Vagina (tissue), 2 donors: ENCODE measurements at regions not wholly inside any gene's neighbourhood (a gene's known extent, or its start where the extent isn't known, plus 50 kb on each side); places are given as distances from the start of the nearest gene placed in this dataset.

Experiments used
- CTCF ChIP-seq, 3 experiments: fragments of 450-650 bp in 2 of 3; fragments of 200-600 bp in 1 of 3; sonication (generic) in 1 of 3; IDR thresholded peaks; one replicate each; pipeline ENCODE4 v1.5.1; 2017 to 2019; ENCODE audit warnings: antibody characterized with exemption in 3 of 3, mild to moderate bottlenecking in 2 of 3, moderate library complexity in 2 of 3
- POLR2A ChIP-seq, 2 donors: fragments of 450-650 bp; IDR thresholded peaks; one replicate each; pipeline ENCODE4 v1.6.1; 2017; ENCODE audit warnings: antibody characterized with exemption in 2 of 2, mild to moderate bottlenecking in 2 of 2, moderate library complexity in 2 of 2
- POLR2AphosphoS5 ChIP-seq, 2 donors: sonication (generic); formaldehyde crosslinking; IDR thresholded peaks; one replicate each; pipeline ENCODE4 v1.9.0; 2017; ENCODE audit warnings: antibody characterized with exemption in 2 of 2, mild to moderate bottlenecking in 2 of 2, low read depth in 1 of 2; ENCODE audit not compliant: insufficient read depth in 1 of 2

- TF ChIP-seq POLR2AphosphoS5 (IDR thresholded peaks at IDR 0.05; ENCODE audit: insufficient read depth in 1 of 2, low read depth in 1 of 2) (no peak), CTCF (IDR thresholded peaks at IDR 0.05) (no peak), POLR2A (IDR thresholded peaks at IDR 0.05) (no peak)
Measured at GRCh38 chr2:175330195-175330594, 148.7 kb upstream of the ATP5MC3 start.
